ENCODE measurements at regions not wholly inside any gene's neighbourhood (a gene's known extent, or its start where the extent isn't known, plus 50 kb on each side); places are given as distances from the start of the nearest gene placed in this dataset.

- H4K20me1 ChIP-seq (ENCODE audit: insufficient read depth, low read length) = no peaks in the 10 kb centered on the region
- H3K36me3 ChIP-seq (replicated peaks in 1 of 2; ENCODE audit: control insufficient read depth in 1 of 2, insufficient read depth in 2 of 2, low read length in 2 of 2) = no peaks in the 10 kb centered on the region
- in situ Hi-C loops (cut with HindIII; ENCODE audit: extremely low pct_ligation_motif_present, low pct_unique_long_range_greater_than_20kb) = no loop called here
- H3K4me1 ChIP-seq (ENCODE audit: insufficient read depth, low read length) = peaks cover 75% of the 10 kb centered on the region
- 27% methylated on average over 7 of the region's 8 CpGs for WGBS (ENCODE audit: low lambda C conversion rate)
- no peak for FAIRE-seq
- DNase-seq (ENCODE audit: low spot score) = no peak
- H3K79me2 ChIP-seq (ENCODE audit: insufficient read depth, low read length) = no peaks in the 10 kb centered on the region
- no peak overlapping the region for H3K9ac ChIP-seq (ENCODE audit: insufficient read depth, low read depth, low read length)
- no peak overlapping the region for H3K4me2 ChIP-seq (ENCODE audit: low read depth, low read length)
- ChIA-PET POLR2A (no interaction called here), CTCF (ENCODE audit: low intra/inter-chr PET ratio, low total read pairs) (no interaction called here)
- intact Hi-C loops (cut with micrococcal nuclease; ENCODE audit: unreplicated experiment) = no loop called here
- no peaks in the 10 kb centered on the region for H3K9me3 ChIP-seq (ENCODE audit: low read length)
- no TSS peak for BruUV-seq (replicated peaks)
- peaks cover 0 to 33% of the 10 kb centered on the region in 2 experiments; a peak in 3 of 5 replicates for H3K27me3 ChIP-seq (ENCODE audit: control insufficient read depth in 1 of 2, insufficient read depth in 2 of 2, low read length in 2 of 2)
- TF ChIP-seq ZNF687 (CRISPR knock-in tag; IDR thresholded peaks at IDR 0.05) = peak; percentile 21; the same call in 1 of the 2 replicates
- no peak for TF ChIP-seq ARHGAP35 (CRISPR knock-in tag; IDR thresholded peaks at IDR 0.05; ENCODE audit: borderline replicate concordance)
- TF ChIP-seq ZNF629 (CRISPR knock-in tag; conservative IDR thresholded peaks at IDR 0.05) = peak; percentile 66
- no peak overlapping the region for H3K27ac ChIP-seq (ENCODE audit: extremely low read length, insufficient read depth, low read length)
- H3K4me3 ChIP-seq (replicated peaks in 1 of 3; ENCODE audit: insufficient read depth in 1 of 3, low read depth in 2 of 3, low read length in 3 of 3) = no peak overlapping the region
- no peak overlapping the region for H2AFZ ChIP-seq (ENCODE audit: low read length)
- no peak for ATAC-seq
Measured at GRCh38 chr6:44054721-44055559, 72.3 kb downstream of the MRPL14 start.
